Posterior vena cava (tissue), 2 donors: ENCODE measurements at regions not wholly inside any gene's neighbourhood (a gene's known extent, or its start where the extent isn't known, plus 50 kb on each side); places are given as distances from the start of the nearest gene placed in this dataset.
"Not testable (repeated sequence)": the region's sequence is repeated elsewhere in the genome, so short reads cannot be mapped to it uniquely, and the experiment has no call there.

ENCODE experiments used
- DNase-seq: peaks from one replicate; pipeline ENCODE4 v3.0.0-alpha.2; 2020; ENCODE audit warnings: low spot score
- intact Hi-C, 2 donors: fragments of 100-400 bp; cut with DNase I; formaldehyde crosslinking; loops; one replicate each; pipeline versions ENCODE4 v1.14.1 to v1.14.2; 2022 to 2023
- donor health status: DM: yes; HTN: yes; CAD: no.
- donor health status: DM: yes; HTN: yes; CAD: no.

GRCh38 chr4:4046686-4047085 is 180.0 kb downstream of the OTOP1 start:
- intact Hi-C loops, DNase-seq: not testable (repeated sequence)

DNA sequence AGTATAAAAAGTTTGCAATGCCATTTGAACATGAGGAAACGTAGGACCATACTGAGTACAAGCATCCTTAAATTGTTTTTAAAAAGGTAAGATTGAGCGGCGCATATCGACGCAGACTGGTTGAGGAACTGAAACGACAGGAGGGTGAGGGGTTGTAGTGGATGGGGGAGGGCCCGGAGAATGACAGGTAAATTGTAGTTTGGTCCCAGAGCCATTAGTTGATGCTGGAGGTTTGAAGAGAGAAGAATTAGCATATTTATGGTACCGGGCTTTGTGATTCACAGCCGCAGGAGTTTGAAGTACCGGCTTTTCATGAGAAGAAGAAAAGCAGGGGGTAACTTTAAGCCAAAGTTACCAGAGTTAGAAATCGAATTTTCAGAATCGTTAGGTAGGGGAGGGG is 179.5 kb downstream of the OTOP1 start:
- intact Hi-C loops, DNase-seq: not testable (repeated sequence)

GRCh38 chr4:4048227-4048626 is 178.5 kb downstream of the OTOP1 start:
- DNase-seq, intact Hi-C loops: not testable (repeated sequence)

GRCh38 chr4:4050781-4051180 is 175.9 kb downstream of the OTOP1 start:
- DNase-seq, intact Hi-C loops: not testable (repeated sequence)

DNA sequence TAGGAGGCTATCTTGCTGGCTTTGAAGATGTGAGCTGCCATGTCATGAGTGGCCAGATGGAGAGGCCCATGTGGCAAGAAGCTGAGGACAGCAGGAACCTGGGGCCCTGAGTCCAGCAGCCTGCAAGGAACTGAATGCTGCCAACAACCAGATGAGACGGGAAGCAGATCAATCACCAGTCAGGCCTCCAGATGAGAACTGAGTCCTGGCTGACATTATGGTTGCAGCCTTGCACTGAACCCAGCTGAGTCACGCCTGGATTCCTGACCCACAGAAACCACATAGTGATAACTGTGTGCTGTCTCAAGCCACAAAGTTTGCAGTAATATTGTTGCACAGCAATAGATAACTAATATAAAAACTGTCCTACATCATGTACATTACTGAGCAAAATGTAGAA is 173.8 kb downstream of the OTOP1 start:
- intact Hi-C loops, DNase-seq: not testable (repeated sequence)

GRCh38 chr4:4057226-4057625 is 169.5 kb downstream of the OTOP1 start:
- DNase-seq, intact Hi-C loops: not testable (repeated sequence)

DNA sequence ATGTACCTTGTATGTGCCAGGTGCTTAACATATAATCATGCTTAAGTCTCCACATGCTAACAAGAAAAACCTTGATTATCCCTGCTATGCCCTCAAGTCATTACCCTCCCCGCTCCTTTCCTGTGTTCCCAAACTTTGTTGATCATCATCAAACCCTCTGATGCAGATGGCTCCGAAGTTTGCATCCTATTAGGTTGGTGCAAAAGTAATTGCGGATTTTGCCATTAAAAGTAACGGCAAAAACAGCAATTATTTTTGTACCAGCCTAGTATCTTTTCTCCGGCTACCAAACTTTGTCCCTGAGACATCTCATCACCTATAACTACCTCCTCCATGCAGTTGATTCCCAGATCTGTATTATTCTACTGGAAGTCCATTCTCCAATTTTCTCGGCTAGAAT is 142.6 kb downstream of the OTOP1 start:
- DNase-seq, intact Hi-C loops: not testable (repeated sequence)

DNA sequence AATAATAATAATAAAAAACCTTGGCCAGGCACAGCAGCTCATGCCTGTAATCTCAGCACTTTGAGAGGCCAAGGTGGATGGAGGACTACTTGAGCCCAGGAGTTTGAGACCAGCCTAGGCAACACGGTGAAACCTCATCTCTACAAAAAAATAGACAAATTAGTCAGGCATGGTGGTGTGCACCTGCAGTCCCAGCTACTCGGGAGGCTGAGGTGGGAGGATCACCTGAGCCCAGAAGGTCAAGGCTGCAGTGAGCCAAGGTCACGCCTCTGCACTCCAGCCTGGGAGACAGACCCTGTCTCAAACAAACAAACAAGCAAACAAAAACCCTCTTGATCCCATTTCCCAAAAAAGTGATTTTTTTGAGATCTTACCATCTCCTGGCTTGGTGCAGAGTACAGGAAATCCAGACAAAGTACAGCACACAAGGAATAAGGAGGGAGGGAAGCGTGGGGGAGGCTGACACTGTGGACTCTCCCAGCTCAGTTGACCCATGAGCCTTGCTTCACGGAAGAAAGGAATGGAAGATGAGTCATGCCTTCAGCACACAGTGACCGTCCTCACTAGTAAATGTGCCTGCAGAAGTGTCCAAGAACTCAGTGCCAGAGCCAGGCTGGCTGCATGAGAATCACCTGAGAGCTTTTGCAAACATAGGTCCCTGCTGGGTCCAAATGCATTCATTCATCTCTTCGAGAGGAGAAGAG is 136.9 kb downstream of the OTOP1 start:
- intact Hi-C loops = not testable (repeated sequence)

DNA sequence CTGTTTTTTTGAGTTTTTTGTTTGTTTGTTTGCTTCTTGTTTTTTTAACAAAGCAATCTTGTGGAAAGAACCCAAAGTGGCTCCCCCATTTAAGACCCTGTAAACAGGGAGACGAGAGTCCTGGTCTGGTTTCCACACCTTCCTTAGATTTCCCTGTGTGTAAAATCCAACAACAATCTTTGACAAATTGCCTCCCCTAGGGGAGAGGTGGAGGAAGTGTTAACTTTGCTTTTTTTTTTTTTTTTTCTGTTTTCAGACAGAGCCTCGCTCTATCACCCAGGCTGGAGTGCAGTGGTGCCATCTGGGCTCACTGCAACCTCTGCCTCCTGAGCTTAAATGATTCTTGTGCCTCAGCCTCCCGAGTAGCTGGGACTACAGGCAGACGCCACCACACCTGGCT is 136.0 kb downstream of the OTOP1 start:
- intact Hi-C loops, DNase-seq: not testable (repeated sequence)

More for the DNA sequence above, 136.9 kb downstream of the OTOP1 start:
- not testable (repeated sequence) for DNase-seq

- intact Hi-C loops, DNase-seq: not testable (repeated sequence)
Measured at GRCh38 chr4:4092159-4092558, 134.6 kb downstream of the OTOP1 start.

DNA sequence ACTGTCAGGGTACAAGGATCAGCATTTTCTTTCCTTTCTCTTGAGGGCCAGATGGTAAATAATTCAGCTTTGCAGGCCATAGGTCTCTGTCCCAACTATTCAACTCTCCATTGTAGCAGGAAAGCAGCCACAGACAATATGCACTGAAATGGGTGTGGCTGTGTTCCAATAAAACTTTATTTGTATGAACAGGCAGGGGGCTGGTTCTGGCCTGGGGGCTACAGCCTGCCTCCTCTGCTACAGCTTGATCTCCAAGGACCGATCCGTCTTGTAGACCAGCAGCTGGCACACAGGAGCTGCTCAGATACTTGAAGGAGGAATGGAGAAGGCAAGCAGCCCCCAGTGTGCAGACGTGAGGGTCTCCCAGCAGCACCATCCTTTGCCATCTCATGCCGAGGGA is 127.1 kb downstream of the OTOP1 start:
- DNase-seq, intact Hi-C loops: not testable (repeated sequence)

DNA sequence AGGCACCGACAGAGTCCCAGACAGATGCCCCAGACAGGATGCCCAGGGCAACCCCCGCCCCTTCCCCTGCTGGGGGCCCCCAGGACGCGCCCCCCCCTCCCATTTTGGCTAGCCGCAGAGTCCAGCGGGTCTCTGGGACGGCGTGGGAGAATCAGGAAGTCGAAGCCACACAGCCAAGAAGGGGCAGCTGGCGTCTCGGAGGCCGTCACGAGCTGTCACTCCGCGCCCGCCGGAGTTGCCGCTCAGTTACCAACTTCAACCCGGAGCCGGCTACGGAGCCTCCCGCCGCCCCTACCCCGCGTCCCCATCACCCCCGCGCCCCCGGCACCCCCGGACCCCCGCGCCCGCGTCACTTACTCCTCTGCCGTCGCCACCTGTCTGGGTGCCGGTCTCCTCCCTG is 119.8 kb downstream of the OTOP1 start:
- intact Hi-C loops = loop anchor here in 1 of 2 donors (5.0 kb wide), 1 partner anchor 120 kb away; no protein-coding TSS in a partner anchor
- DNase-seq = not testable (repeated sequence)

GRCh38 chr4:4107411-4108107 is 119.2 kb downstream of the OTOP1 start:
- DNase-seq = peak; percentile 82
- intact Hi-C loops = loop anchor here in 1 of 2 donors (5.0 kb wide), 1 partner anchor 120 kb away; no protein-coding TSS in a partner anchor

GRCh38 chr4:4115381-4115780 is 111.3 kb downstream of the OTOP1 start:
- intact Hi-C loops, DNase-seq: not testable (repeated sequence)

DNA sequence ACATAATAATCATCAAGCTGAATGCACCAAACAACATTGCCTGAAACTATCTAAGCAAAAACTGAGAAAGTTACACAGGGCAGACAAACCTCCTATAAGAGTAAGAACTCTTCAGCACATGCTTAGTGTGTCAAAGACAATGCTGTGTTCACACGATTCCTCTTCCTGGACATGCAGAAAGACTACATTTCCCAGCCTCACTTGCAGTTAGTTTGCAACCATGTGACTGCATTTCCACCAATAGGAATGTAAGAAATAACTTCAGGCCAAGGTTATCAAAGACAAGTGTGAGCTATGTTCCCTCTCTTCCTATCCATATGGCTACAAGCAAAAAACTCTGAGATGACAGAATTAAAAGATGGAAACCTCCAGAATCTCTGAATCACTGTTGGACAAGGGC is 109.8 kb downstream of the OTOP1 start:
- DNase-seq = not testable (repeated sequence)

GRCh38 chr4:4134368-4134767 is 92.4 kb downstream of the OTOP1 start:
- intact Hi-C loops, DNase-seq: not testable (repeated sequence)

More for the DNA sequence above, 109.8 kb downstream of the OTOP1 start:
- intact Hi-C loops = not testable (repeated sequence)

DNA sequence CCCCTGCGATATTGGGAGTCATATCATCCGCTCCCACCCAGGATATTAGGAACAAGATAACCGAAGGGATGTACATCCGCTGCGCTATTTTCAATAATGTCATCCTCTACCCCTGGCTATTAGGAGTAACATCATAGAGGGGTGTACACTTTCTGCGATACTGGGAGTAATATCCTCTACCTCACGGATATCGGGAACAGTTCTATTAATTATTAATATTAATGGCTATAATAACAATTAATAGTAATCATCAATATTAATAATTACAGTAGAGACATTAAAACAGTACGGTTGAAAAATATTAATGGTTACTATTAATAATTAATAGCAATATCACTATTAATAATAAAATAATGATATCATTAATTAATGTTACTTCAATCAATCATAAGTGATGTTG is 90.1 kb downstream of the OTOP1 start:
- intact Hi-C loops, DNase-seq: not testable (repeated sequence)
